ENCODE measurements at regions not wholly inside any gene's neighbourhood (a gene's known extent, or its start where the extent isn't known, plus 50 kb on each side); places are given as distances from the start of the nearest gene placed in this dataset.
"Not testable (repeated sequence)": the region's sequence is repeated elsewhere in the genome, so short reads cannot be mapped to it uniquely, and the experiment has no call there.

- DNase-seq, result no peak
Measured at GRCh38 chr3:6468589-6468988, 392.3 kb upstream of the GRM7 start.

- DNase-seq, result no peak
Measured at GRCh38 chr3:6471744-6472143, 389.2 kb upstream of the GRM7 start.

GRCh38 chr3:6490487-6491327, 370.2 kb upstream of the GRM7 start:
- not testable (repeated sequence) for DNase-seq

- no peak for DNase-seq
Measured at GRCh38 chr3:6491768-6492167, 369.1 kb upstream of the GRM7 start.

GRCh38 chr3:6492306-6492705, 368.6 kb upstream of the GRM7 start:
- DNase-seq, result no peak

- not testable (repeated sequence) for DNase-seq
Measured at GRCh38 chr3:6498944-6499343, 362.0 kb upstream of the GRM7 start.

- DNase-seq, result peak; percentile 19
Measured at GRCh38 chr3:6504347-6504746, 356.6 kb upstream of the GRM7 start.

GRCh38 chr3:6504834-6505233, 356.1 kb upstream of the GRM7 start:
- no peak for DNase-seq

GRCh38 chr3:6508410-6508759, 352.5 kb upstream of the GRM7 start:
- no peak for DNase-seq

- DNase-seq, result no peak
Measured at GRCh38 chr3:6509576-6509975, 351.3 kb upstream of the GRM7 start.

- DNase-seq, result no peak
Measured at GRCh38 chr3:6510713-6511112, 350.2 kb upstream of the GRM7 start.

GRCh38 chr3:6512172-6512800, 348.6 kb upstream of the GRM7 start:
- DNase-seq, result no peak

GRCh38 chr3:6516143-6516542, 344.8 kb upstream of the GRM7 start:
- no peak for DNase-seq

- DNase-seq, result no peak
Measured at GRCh38 chr3:6516694-6517093, 344.2 kb upstream of the GRM7 start.

GRCh38 chr3:6518709-6519345, 342.1 kb upstream of the GRM7 start:
- DNase-seq, result no peak

GRCh38 chr3:6521369-6522113, 339.4 kb upstream of the GRM7 start:
- no peak for DNase-seq

GRCh38 chr3:6522191-6522590, 338.7 kb upstream of the GRM7 start:
- no peak for DNase-seq

GRCh38 chr3:6523043-6523442, 337.9 kb upstream of the GRM7 start:
- DNase-seq, result no peak

GRCh38 chr3:6524479-6524878, 336.4 kb upstream of the GRM7 start:
- no peak for DNase-seq

GRCh38 chr3:6526321-6526720, 334.6 kb upstream of the GRM7 start:
- DNase-seq, result no peak

GRCh38 chr3:6526861-6527260, 334.1 kb upstream of the GRM7 start:
- no peak for DNase-seq

GRCh38 chr3:6528951-6529350, 332.0 kb upstream of the GRM7 start:
- no peak for DNase-seq

GRCh38 chr3:6531153-6531552, 329.8 kb upstream of the GRM7 start:
- no peak for DNase-seq
